ENCODE measurements at regions not wholly inside any gene's neighbourhood (a gene's known extent, or its start where the extent isn't known, plus 50 kb on each side); places are given as distances from the start of the nearest gene placed in this dataset.
"Not testable (repeated sequence)": the region's sequence is repeated elsewhere in the genome, so short reads cannot be mapped to it uniquely, and the experiment has no call there.

GRCh38 chr5:17989567-17990563 lies 355.6 kb downstream of the TAF11L14 start:
- no peak for DNase-seq

- DNase-seq: no peak
Measured at GRCh38 chr5:17991775-17992174, 357.5 kb downstream of the TAF11L14 start.

- DNase-seq: no peak
Measured at GRCh38 chr5:17992291-17992690, 358.0 kb downstream of the TAF11L14 start.

- no peak for DNase-seq
Measured at GRCh38 chr5:17995997-17996396, 361.7 kb downstream of the TAF11L14 start.

GRCh38 chr5:17999858-18000257 lies 365.6 kb downstream of the TAF11L14 start:
- no peak for DNase-seq

GRCh38 chr5:18000744-18001143 lies 366.5 kb downstream of the TAF11L14 start:
- no peak for DNase-seq

- DNase-seq: no peak
Measured at GRCh38 chr5:18003312-18003711, 369.1 kb downstream of the TAF11L14 start.

GRCh38 chr5:18003784-18004183 lies 369.5 kb downstream of the TAF11L14 start:
- no peak for DNase-seq

- not testable (repeated sequence) for DNase-seq
Measured at GRCh38 chr5:18006235-18006634, 372.0 kb downstream of the TAF11L14 start.

- DNase-seq: no peak
Measured at GRCh38 chr5:18008940-18009339, 374.7 kb downstream of the TAF11L14 start.

- DNase-seq: no peak
Measured at GRCh38 chr5:18010053-18010452, 375.8 kb downstream of the TAF11L14 start.

- DNase-seq: no peak
Measured at GRCh38 chr5:18018472-18018871, 384.2 kb downstream of the TAF11L14 start.

- DNase-seq: no peak
Measured at GRCh38 chr5:18023275-18023674, 389.0 kb downstream of the TAF11L14 start.

- no peak for DNase-seq
Measured at GRCh38 chr5:18023986-18024385, 389.7 kb downstream of the TAF11L14 start.

- no peak for DNase-seq
Measured at GRCh38 chr5:18024542-18024941, 390.3 kb downstream of the TAF11L14 start.

GRCh38 chr5:18027241-18027867 lies 393.1 kb downstream of the TAF11L14 start:
- DNase-seq: no peak

GRCh38 chr5:18028036-18028435 lies 393.8 kb downstream of the TAF11L14 start:
- DNase-seq: no peak

GRCh38 chr5:18032744-18033143 lies 398.5 kb downstream of the TAF11L14 start:
- no peak for DNase-seq

- DNase-seq: no peak
Measured at GRCh38 chr5:18036531-18036930, 402.3 kb downstream of the TAF11L14 start.

GRCh38 chr5:18037718-18038117 lies 403.5 kb downstream of the TAF11L14 start:
- DNase-seq: no peak

GRCh38 chr5:18043344-18043743 lies 409.1 kb downstream of the TAF11L14 start:
- no peak for DNase-seq

- DNase-seq: no peak
Measured at GRCh38 chr5:18048449-18048848, 414.2 kb downstream of the TAF11L14 start.

GRCh38 chr5:18050345-18050744 lies 416.1 kb downstream of the TAF11L14 start:
- DNase-seq: no peak

- no peak for DNase-seq
Measured at GRCh38 chr5:18050776-18051175, 416.5 kb downstream of the TAF11L14 start.

Data from NK-92 treated with Interleukin-12 subunit alpha and Interleukin-12 subunit beta, amount 100 ng/mL, for 24 hours (cell line).